GM23248 (cell line): ENCODE measurements at regions not wholly inside any gene's neighbourhood (a gene's known extent, or its start where the extent isn't known, plus 50 kb on each side); places are given as distances from the start of the nearest gene placed in this dataset.

ENCODE experiments used
- DNase-seq: peaks from one replicate; pipeline ENCODE4 v3.0.0-alpha.2; 2015
- H2AFZ ChIP-seq: fragments of 200-600 bp; sonication (generic); 2 replicates; pipeline ENCODE4 v1.6.1; 2016; ENCODE audit warnings: antibody characterized with exemption
- H3F3A ChIP-seq: fragments of 200-600 bp; sonication (generic); 2 replicates; pipeline ENCODE4 v1.6.1; 2016; ENCODE audit warnings: mild to moderate bottlenecking, antibody characterized with exemption, mixed run types; ENCODE audit not compliant: insufficient read depth
- H3K27ac ChIP-seq: fragments of 200-600 bp; sonication (generic); 2 replicates; pipeline ENCODE4 v1.5.1; 2016; ENCODE audit warnings: mild to moderate bottlenecking
- H3K27me3 ChIP-seq: fragments of 200-600 bp; sonication (generic); replicated peaks from 2 replicates; pipeline ENCODE4 v1.6.1; 2016; ENCODE audit warnings: mild to moderate bottlenecking; ENCODE audit not compliant: insufficient read depth
- H3K36me3 ChIP-seq: fragments of 200-600 bp; sonication (generic); 2 replicates; pipeline ENCODE4 v1.6.1; 2016; ENCODE audit warnings: low read depth, mild to moderate bottlenecking
- H3K4me1 ChIP-seq: fragments of 200-600 bp; sonication (generic); 2 replicates; pipeline ENCODE4 v1.6.1; 2016; ENCODE audit warnings: mild to moderate bottlenecking; ENCODE audit not compliant: insufficient read depth
- H3K4me2 ChIP-seq: fragments of 200-600 bp; sonication (generic); one replicate; pipeline ENCODE4 v1.6.1; 2016; ENCODE audit warnings: mild to moderate bottlenecking; ENCODE audit not compliant: unreplicated experiment
- H3K4me3 ChIP-seq: fragments of 200-600 bp; sonication (generic); 2 replicates; pipeline ENCODE4 v1.5.1; 2016; ENCODE audit warnings: mild to moderate bottlenecking
- H3K79me2 ChIP-seq: fragments of 200-600 bp; sonication (generic); 2 replicates; pipeline ENCODE4 v1.6.1; 2016; ENCODE audit warnings: mild to moderate bottlenecking; ENCODE audit not compliant: insufficient read depth
- H3K9ac ChIP-seq: fragments of 200-600 bp; sonication (generic); 2 replicates; pipeline ENCODE4 v1.6.1; 2016; ENCODE audit warnings: mild to moderate bottlenecking
- H3K9me2 ChIP-seq: fragments of 200-600 bp; sonication (generic); 2 replicates; pipeline ENCODE4 v1.6.1; 2016; ENCODE audit warnings: mixed run types, mild to moderate bottlenecking, moderate library complexity; ENCODE audit not compliant: insufficient read depth
- H3K9me3 ChIP-seq: fragments of 200-600 bp; sonication (generic); one replicate; pipeline ENCODE4 v1.6.1; 2017; ENCODE audit warnings: low read depth
- H4K20me1 ChIP-seq: fragments of 200-600 bp; sonication (generic); 2 replicates; pipeline ENCODE4 v1.6.0; 2016; ENCODE audit not compliant: insufficient read depth
- EZH2 ChIP-seq: fragments of 200-600 bp; sonication (generic); IDR thresholded peaks from 2 replicates; pipeline ENCODE4 v1.6.1; 2018; ENCODE audit warnings: antibody characterized with exemption, mild to moderate bottlenecking; ENCODE audit not compliant: insufficient read depth, poor library complexity, severe bottlenecking
- EZH2phosphoT487 ChIP-seq: fragments of 200-600 bp; sonication (generic); IDR thresholded peaks from 2 replicates; pipeline ENCODE4 v1.6.1; 2018; ENCODE audit warnings: antibody characterized with exemption, moderate library complexity, mild to moderate bottlenecking, low read depth; ENCODE audit not compliant: insufficient read depth
- WGBS, 2 experiments: methylation state at CpG; one replicate each; pipeline ENCODE4 v1.1.6; 2015 to 2017; ENCODE audit warnings: low lambda C conversion rate in 2 of 2, low coverage in 1 of 2; ENCODE audit errors: missing lambda C conversion rate in 2 of 2; 5-methylcytosine and 5-hydroxymethylcytosine counted together
- in situ Hi-C: fragments of 300-500 bp; cut with MboI; formaldehyde crosslinking; loops from 2 replicates; pipeline ENCODE4 v1.15.0; 2020

- Histone ChIP-seq H3K4me1 (no peaks in the 10 kb centered on the region), H3K4me2 (no peak overlapping the region), H3K79me2 (no peaks in the 10 kb centered on the region), H2AFZ (no peak overlapping the region), H3K9ac (no peak overlapping the region), H3K27me3 (no peaks in the 10 kb centered on the region), H3K9me2 (no peaks in the 10 kb centered on the region), H3K4me3 (no peak overlapping the region), H3K27ac (no peak overlapping the region), H3F3A (no peaks in the 10 kb centered on the region), H3K36me3 (no peaks in the 10 kb centered on the region), H4K20me1 (no peaks in the 10 kb centered on the region), H3K9me3 (no peaks in the 10 kb centered on the region)
- DNase-seq, result no peak
- in situ Hi-C loops, result no loop called here
- TF ChIP-seq EZH2phosphoT487 (no peak), EZH2 (no peak)
- 6 to 18% methylated on average over 3 of the region's 3 CpGs for WGBS, 2 experiments
Observed at GRCh38 chr18:51953521-51953920, 386.5 kb upstream of the DCC start.

- Histone ChIP-seq H3K27me3 (no peaks in the 10 kb centered on the region), H3F3A (no peaks in the 10 kb centered on the region), H4K20me1 (no peaks in the 10 kb centered on the region), H3K4me2 (no peak overlapping the region), H3K79me2 (no peaks in the 10 kb centered on the region), H3K27ac (no peak overlapping the region), H3K4me3 (no peak overlapping the region), H3K9me2 (no peaks in the 10 kb centered on the region), H3K4me1 (no peaks in the 10 kb centered on the region), H3K9me3 (no peaks in the 10 kb centered on the region), H3K9ac (no peak overlapping the region), H2AFZ (no peak overlapping the region), H3K36me3 (no peaks in the 10 kb centered on the region)
- WGBS, 2 experiments, result 10 to 20% methylated on average over 6 of the region's 6 CpGs
- TF ChIP-seq EZH2phosphoT487 (no peak), EZH2 (no peak)
- DNase-seq, result no peak
- in situ Hi-C loops, result no loop called here
Observed at GRCh38 chr18:51955136-51955535, 384.9 kb upstream of the DCC start.

DNA sequence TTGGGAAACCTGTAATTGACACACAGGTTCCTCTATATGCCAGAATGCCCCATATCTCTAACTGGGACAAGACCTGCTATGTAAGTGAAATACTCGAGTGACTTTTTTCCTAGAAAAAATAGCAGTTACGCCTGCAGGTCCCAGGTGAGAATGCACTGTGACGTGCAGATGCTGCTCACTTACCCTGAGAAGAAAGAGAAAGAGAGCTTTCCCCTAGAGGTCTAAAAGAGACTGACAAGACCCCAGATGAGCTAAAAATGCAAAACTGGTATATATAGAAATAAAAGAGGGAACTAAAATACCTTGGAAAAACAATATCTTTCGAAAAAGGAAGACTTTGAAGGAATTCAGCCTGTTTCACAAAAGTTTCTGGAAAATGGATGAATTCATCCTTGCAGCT lies 383.0 kb upstream of the DCC start:
- H3K79me2 ChIP-seq, result no peaks in the 10 kb centered on the region
- no peak for DNase-seq

DNA sequence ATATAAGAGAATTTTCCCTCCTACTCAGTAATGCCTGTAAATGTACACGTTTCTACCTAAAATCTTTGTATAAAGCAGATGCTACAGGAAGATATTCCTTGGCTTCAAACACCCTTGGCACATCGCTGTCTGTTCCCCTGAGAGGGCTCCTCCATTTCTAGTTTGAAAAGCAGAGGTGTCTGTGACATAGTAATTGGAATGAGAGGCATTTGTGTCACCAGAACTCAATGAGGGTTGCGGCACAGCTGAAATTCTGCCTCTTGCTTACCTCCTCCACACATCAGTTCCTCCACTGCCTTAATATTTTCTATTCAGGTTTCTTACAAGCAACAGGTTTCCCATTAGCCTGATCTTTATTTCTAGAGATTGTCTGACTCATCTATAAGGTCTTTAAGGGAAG lies 359.9 kb upstream of the DCC start:
- Histone ChIP-seq H3K27ac (no peak overlapping the region), H3K9ac (no peak overlapping the region), H3K27me3 (no peaks in the 10 kb centered on the region), H3K4me1 (no peaks in the 10 kb centered on the region), H3K9me3 (peaks cover 3% of the 10 kb centered on the region), H3F3A (no peaks in the 10 kb centered on the region), H3K36me3 (no peaks in the 10 kb centered on the region), H3K4me3 (no peak overlapping the region), H3K79me2 (no peaks in the 10 kb centered on the region), H3K4me2 (no peak overlapping the region), H3K9me2 (no peaks in the 10 kb centered on the region), H4K20me1 (no peaks in the 10 kb centered on the region), H2AFZ (no peak overlapping the region)
- in situ Hi-C loops, result no loop called here
- DNase-seq, result no peak
- TF ChIP-seq EZH2phosphoT487, result no peak
- no peak for TF ChIP-seq EZH2
- 3 to 6% methylated on average over 3 of the region's 3 CpGs for whole genome bisulfite sequencing, 2 experiments

More for the DNA sequence above, 383.0 kb upstream of the DCC start:
- WGBS, 2 experiments, result 22 to 23% methylated on average over 4 of the region's 4 CpGs
- Histone ChIP-seq H2AFZ (no peak overlapping the region), H3K9me2 (no peaks in the 10 kb centered on the region), H3K36me3 (no peaks in the 10 kb centered on the region), H3K27ac (no peak overlapping the region), H3K9ac (no peak overlapping the region), H3K27me3 (no peaks in the 10 kb centered on the region), H3K4me1 (no peaks in the 10 kb centered on the region), H3F3A (no peaks in the 10 kb centered on the region), H3K9me3 (no peaks in the 10 kb centered on the region), H3K4me3 (no peak overlapping the region), H4K20me1 (no peaks in the 10 kb centered on the region), H3K4me2 (no peak overlapping the region)
- in situ Hi-C loops, result no loop called here
- TF ChIP-seq EZH2phosphoT487 (no peak), EZH2 (no peak)

GRCh38 chr18:51988277-51988676 lies 351.7 kb upstream of the DCC start:
- Histone ChIP-seq H3K27me3 (no peaks in the 10 kb centered on the region), H3F3A (no peaks in the 10 kb centered on the region), H3K79me2 (no peaks in the 10 kb centered on the region), H4K20me1 (no peaks in the 10 kb centered on the region), H3K4me1 (no peaks in the 10 kb centered on the region), H3K36me3 (no peaks in the 10 kb centered on the region), H3K9me2 (no peaks in the 10 kb centered on the region), H3K4me2 (no peak overlapping the region), H2AFZ (no peak overlapping the region), H3K4me3 (no peak overlapping the region), H3K9ac (no peak overlapping the region), H3K27ac (no peak overlapping the region), H3K9me3 (no peaks in the 10 kb centered on the region)
- TF ChIP-seq EZH2 (no peak), EZH2phosphoT487 (no peak)
- WGBS, 2 experiments, result 3% methylated on average over 2 of the region's 2 CpGs
- no peak for DNase-seq
- in situ Hi-C loops, result no loop called here
